PFSK-1 (cell line): ENCODE measurements at regions not wholly inside any gene's neighbourhood (a gene's known extent, or its start where the extent isn't known, plus 50 kb on each side); places are given as distances from the start of the nearest gene placed in this dataset.

Experiments used
- FOXP2 ChIP-seq: optimal IDR thresholded peaks from 2 replicates; pipeline ENCODE3; 2011; ENCODE audit warnings: borderline replicate concordance, control low read depth, inconsistent platforms; ENCODE audit not compliant: insufficient read depth; ENCODE audit errors: extremely low read length, extremely low read depth
- POLR2AphosphoS5 ChIP-seq: IDR thresholded peaks from 2 replicates; pipeline ENCODE4 v1.6.1; 2012; ENCODE audit warnings: low read depth, mild to moderate bottlenecking, control low read depth, low read length, moderate library complexity
- SIN3A ChIP-seq: IDR thresholded peaks from 2 replicates; pipeline ENCODE4 v1.6.1; 2012; ENCODE audit warnings: mild to moderate bottlenecking, low read length, moderate library complexity, borderline replicate concordance; ENCODE audit not compliant: insufficient read depth
- TAF1 ChIP-seq: IDR thresholded peaks from 2 replicates; pipeline ENCODE4 v1.6.1; 2012; ENCODE audit warnings: low read length, control low read depth, borderline replicate concordance; ENCODE audit not compliant: insufficient read depth
- TF ChIP-seq, protein P1 (sequence below), 2 experiments: IDR thresholded peaks; 2 replicates each; pipeline versions ENCODE4 v1.6.1 to v1.8.0; 2011 to 2012; ENCODE audit warnings: low read depth in 2 of 2, low read length in 2 of 2, control low read depth in 1 of 2, inconsistent platforms in 1 of 2, mild to moderate bottlenecking in 1 of 2, moderate library complexity in 1 of 2; ENCODE audit not compliant: insufficient read depth in 1 of 2

- no peak for TF ChIP-seq FOXP2
Measured at GRCh38 chr5:164326219-164326618, 820.8 kb downstream of the MAT2B start.

DNA sequence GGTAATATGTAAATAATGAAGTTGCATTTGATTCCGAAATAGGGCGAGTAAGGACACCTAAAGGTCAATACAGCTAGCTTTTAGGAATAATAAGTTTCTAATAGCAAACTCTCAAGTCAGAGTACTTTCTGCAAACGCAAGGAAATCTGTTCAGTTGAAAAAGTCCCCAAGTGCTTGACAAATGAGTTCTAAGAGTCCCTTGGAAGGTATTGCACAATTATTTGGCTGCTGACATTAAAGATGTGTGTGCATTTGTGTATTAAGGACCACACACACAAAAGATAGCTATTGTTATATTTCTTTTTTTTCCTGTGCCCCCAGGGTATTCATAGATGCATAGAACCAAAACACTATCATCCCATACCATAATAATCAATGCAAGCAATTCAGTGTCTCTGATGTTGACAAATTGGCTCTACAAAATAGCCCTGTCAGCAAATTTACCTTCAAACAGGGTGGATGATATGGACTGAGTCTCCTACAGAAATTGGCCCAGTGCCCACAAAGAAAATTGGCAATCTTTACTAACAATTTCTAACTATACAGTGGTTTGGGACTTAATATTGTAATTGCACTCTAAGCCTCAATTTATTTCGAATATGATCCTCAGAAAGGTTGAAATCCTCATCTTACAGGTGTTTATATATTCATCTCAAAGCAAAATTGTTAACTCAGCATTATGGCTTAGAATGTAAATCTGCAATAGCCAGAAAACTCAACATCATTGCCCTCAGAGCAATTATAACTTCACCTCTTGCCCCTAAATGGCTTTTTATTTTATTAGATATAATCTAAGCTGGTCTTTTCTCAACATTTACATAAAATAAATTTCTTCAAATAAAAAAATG lies 827.2 kb downstream of the MAT2B start:
- TF ChIP-seq TAF1 (no peak), SIN3A (no peak), FOXP2 (no peak), POLR2AphosphoS5 (no peak)
- TF ChIP-seq, protein P1, sequence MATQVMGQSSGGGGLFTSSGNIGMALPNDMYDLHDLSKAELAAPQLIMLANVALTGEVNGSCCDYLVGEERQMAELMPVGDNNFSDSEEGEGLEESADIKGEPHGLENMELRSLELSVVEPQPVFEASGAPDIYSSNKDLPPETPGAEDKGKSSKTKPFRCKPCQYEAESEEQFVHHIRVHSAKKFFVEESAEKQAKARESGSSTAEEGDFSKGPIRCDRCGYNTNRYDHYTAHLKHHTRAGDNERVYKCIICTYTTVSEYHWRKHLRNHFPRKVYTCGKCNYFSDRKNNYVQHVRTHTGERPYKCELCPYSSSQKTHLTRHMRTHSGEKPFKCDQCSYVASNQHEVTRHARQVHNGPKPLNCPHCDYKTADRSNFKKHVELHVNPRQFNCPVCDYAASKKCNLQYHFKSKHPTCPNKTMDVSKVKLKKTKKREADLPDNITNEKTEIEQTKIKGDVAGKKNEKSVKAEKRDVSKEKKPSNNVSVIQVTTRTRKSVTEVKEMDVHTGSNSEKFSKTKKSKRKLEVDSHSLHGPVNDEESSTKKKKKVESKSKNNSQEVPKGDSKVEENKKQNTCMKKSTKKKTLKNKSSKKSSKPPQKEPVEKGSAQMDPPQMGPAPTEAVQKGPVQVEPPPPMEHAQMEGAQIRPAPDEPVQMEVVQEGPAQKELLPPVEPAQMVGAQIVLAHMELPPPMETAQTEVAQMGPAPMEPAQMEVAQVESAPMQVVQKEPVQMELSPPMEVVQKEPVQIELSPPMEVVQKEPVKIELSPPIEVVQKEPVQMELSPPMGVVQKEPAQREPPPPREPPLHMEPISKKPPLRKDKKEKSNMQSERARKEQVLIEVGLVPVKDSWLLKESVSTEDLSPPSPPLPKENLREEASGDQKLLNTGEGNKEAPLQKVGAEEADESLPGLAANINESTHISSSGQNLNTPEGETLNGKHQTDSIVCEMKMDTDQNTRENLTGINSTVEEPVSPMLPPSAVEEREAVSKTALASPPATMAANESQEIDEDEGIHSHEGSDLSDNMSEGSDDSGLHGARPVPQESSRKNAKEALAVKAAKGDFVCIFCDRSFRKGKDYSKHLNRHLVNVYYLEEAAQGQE (IDR thresholded peaks at IDR 0.05; ENCODE audit: insufficient read depth in 1 of 2, low read depth in 2 of 2, low read length in 2 of 2): no peak

- TF ChIP-seq TAF1 (no peak), POLR2AphosphoS5 (no peak), SIN3A (no peak)
Measured at GRCh38 chr5:164335837-164336236, 830.4 kb downstream of the MAT2B start.

GRCh38 chr5:164336276-164336675 lies 830.9 kb downstream of the MAT2B start:
- no peak for TF ChIP-seq SIN3A
- no peak for TF ChIP-seq FOXP2

DNA sequence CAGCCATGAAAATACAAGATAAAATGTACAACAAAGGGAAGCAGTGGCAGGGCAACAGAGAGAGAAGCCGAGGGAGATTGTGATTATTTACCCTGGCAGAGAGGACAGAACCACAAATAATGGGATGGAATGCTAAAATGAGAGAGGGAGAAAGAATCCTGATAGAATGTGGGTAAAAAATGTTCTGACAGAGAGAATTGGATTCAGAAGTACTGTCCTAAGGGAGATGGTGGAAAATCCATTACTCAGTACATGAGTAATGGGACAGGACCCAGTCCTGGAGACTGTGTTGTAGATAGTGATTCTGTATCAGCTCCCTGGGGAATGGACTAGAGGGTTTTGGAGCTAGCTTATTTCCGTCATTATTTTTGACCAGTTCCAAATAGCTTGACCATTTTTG lies 831.5 kb downstream of the MAT2B start:
- TF ChIP-seq SIN3A (no peak), FOXP2 (no peak), TAF1 (no peak), POLR2AphosphoS5 (no peak)
- TF ChIP-seq, protein P1 (IDR thresholded peaks at IDR 0.05; ENCODE audit: insufficient read depth in 1 of 2, low read depth in 2 of 2, low read length in 2 of 2): no peak

- TF ChIP-seq FOXP2 (no peak), TAF1 (no peak), SIN3A (no peak), POLR2AphosphoS5 (no peak)
- TF ChIP-seq, protein P1 (IDR thresholded peaks at IDR 0.05; ENCODE audit: insufficient read depth in 1 of 2, low read depth in 2 of 2, low read length in 2 of 2): no peak
Measured at GRCh38 chr5:164341056-164341619, 835.7 kb downstream of the MAT2B start.
